GM04503 (cell line): ENCODE measurements at regions not wholly inside any gene's neighbourhood (a gene's known extent, or its start where the extent isn't known, plus 50 kb on each side); places are given as distances from the start of the nearest gene placed in this dataset.
"Not testable (repeated sequence)": the region's sequence is repeated elsewhere in the genome, so short reads cannot be mapped to it uniquely, and the experiment has no call there.

Experiments used
- DNase-seq: peaks from one replicate; pipeline ENCODE4 v3.0.0-alpha.2; 2012; ENCODE audit warnings: low read depth

DNA sequence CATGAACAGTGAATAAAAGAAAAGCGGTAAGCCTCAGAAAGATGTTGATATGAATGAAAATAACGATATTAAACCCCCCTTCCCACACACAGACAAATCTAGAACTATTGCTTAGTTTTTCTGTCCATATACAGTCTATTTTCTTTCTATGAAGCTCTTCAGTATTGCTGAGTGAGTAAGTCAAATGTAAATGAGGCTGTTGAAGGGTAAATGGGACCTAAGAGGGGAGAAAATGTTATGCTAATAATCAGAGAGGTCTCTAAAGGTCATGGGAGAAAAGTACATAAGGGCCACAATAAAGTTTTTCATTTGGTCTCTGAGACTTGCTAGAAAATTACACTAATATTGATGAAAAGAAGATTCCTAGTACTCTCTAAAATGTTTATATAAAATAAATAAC lies 56.2 kb downstream of the PABPC4L start:
- no peak for DNase-seq

- no peak for DNase-seq
Measured at GRCh38 chr4:134144337-134144736, 57.3 kb downstream of the PABPC4L start.

GRCh38 chr4:134141728-134142127 lies 59.9 kb downstream of the PABPC4L start:
- DNase-seq, result no peak

GRCh38 chr4:134139188-134139587 lies 62.4 kb downstream of the PABPC4L start:
- no peak for DNase-seq

- DNase-seq, result no peak
Measured at GRCh38 chr4:134132086-134132783, 69.4 kb downstream of the PABPC4L start.

- no peak for DNase-seq
Measured at GRCh38 chr4:134126955-134127354, 74.6 kb downstream of the PABPC4L start.

DNA sequence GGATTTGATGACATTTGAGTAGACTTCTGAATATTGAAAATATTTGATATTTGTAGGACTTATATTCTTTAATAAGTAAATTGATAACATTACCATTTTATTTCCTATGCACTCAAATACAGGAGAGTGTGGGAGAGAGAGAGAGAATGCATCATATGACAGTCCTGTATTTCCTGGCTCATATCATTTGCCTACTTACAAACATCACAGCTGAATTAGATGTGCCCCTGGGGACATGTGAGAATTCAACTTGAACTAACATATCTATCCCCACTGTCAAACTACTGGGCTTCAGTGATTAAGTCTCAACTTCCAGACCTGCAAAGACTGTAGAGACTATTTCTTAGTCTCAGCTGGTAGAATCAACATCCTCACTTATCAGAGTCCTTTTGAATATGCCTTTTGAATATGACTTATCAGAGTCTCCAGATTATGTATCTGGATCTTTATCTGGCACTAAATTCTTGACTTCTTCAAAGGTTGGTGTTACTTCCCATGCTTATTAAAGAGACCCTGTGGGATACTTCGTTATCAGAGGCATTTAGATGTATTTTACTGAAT lies 75.5 kb downstream of the PABPC4L start:
- DNase-seq, result no peak

DNA sequence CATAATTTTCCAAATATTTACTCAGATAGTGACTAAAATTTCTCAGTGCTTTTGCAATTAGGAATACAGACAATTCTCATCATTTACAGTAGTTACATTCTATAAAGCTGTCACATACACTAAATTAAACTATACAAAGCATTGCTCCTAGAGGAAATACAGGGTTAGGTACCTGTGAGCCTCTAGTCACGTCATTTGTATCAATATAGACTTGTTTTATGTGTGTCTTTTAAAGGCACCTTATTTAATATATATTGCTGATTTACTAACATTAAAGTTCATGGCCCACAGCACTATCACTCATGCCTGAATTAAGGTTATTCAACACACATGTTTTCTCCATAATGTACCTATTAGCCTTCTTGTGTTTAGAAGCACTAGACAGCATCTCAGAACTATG lies 78.7 kb downstream of the PABPC4L start:
- DNase-seq, result no peak

DNA sequence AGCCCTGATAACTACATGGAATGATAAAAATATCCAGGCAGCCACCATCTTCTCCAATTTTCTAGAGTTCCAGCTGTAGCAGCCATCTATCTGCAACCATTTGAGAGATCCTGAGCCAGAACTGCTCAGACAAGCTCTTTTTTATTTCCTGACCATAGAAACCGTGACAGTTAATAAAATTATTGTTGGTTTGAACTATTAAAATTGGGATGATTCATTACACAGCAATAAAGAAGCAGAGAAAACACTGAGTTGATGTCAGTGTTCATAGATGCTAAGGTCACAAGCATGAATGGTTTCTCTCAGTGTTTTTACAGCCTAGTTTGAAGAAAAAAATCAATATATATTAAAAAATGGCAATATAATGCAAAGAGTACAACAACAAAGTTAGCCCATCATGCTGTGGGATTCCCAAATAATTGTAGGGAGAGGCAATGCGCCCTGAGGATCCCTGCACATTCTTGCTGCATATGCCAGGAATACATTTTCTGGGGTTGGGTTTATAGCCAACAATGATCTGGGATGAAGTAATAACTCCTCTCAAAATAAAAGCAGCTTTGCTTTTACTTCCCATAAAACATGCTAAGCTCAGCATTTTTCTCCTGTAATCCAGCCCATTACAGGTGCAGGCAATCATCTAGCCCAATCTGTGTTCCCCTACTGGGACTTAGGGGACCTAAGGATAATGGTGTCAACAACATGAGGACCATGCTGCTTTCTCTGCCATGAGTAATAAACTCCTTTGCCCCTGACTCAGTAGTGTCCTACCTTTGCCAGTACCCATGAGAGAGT lies 84.0 kb downstream of the PABPC4L start:
- no peak for DNase-seq

DNA sequence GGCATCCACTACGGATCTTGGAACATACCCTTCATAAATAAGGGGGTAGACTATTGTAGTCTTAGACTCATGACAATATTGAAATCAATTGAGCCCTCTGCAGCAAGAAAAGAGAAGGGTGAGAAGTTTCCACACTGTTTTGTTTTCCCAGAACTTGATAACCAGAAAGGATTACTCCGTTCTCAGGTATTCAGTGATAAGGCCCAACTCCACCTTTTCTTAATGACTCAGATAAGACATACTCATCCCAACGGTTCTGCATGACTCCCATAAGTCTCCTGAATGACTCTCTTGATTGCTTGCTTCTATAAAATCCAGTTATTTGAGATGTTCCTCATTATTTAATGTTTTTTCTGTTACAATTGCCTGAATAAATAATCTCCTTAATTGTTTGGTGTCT lies 111.7 kb downstream of the PABPC4L start:
- no peak for DNase-seq

DNA sequence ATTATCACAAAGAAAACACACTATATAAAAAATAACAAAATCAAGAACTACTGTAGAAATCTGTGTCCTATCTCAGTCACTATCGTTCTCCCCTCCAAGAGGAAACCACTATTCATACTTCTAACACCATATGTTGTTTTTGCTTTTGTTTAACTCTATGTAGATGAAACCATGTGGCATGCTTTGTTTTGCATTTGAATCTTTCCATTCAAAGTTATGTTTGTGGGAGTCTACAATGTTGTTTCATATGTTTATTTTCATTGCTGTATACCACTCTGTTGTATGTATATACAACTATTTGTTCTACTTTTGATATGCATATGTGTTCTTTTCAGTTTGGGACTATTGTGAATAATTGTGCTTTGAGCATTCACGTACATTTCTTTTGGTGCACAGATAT lies 116.1 kb downstream of the PABPC4L start:
- no peak for DNase-seq

DNA sequence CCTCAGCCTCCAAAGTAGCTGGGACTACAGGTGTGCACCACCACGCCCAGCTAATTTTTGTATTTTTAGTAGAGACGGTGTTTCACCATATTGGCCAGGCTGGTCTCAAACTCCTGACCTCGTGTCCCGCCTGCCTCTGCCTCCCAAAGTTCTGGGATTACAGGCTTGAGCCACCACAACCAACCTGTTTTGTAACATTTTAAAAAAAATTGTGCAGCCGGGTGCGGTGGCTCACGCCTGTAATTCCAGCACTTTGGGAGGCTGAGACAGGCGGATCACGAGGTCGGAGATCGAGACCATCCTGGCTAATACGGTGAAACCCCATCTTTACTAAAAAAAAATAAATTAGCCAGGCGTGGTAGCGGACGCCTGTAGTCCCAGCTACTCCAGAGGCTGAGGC lies 122.5 kb downstream of the PABPC4L start:
- not testable (repeated sequence) for DNase-seq

DNA sequence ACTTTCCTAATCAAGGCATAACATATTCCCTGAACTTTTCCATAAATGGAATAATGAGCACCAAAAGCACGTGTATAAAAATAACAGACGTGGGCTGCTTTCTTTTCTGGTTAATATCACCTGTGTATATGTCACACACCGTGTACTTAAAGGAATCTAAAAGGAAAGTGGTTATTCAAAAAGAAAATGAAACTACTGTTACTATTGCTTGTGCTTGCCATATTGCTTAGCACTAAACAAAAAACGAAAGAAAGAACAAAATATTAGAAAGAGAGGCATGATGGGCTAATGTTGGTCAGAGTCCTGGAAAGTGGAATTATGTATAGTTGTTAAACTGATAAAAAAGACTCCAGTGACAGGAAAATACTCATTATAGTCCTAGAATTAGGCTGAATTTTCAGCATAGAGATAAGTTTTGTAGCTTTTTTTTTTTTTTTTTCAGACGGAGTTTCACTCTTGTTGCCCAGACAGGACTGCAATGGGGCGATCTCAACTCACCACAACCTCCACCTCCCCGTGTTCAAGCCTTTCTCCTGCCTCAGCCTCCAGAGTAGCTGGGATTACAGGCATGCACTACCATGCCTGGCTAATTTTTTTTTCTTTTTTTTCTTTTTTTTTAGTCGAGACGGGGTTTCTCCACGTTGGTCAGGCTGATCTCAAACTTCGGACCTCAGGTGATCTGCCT lies 123.2 kb downstream of the PABPC4L start:
- DNase-seq, result no peak

DNA sequence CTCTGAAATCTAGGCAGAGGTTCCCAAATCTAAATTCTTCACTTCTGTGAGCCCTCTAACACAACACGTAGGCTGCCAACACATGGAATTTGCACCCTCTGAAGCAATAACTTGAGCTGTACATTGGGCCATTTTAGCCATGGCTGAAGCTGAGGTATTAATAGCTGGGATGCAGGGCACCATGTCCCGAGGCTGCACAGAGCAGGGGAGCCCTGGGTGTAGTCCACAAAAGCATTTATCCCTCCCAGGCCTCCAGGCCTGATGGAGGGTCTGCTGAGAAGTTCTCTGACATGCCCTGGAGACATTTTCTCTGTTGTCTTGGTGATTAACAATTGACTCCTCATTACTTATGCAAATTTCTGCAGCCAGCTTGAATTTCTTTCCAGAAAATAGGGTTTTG lies 127.9 kb downstream of the PABPC4L start:
- no peak for DNase-seq

- no peak for DNase-seq
Measured at GRCh38 chr4:134072137-134072536, 129.5 kb downstream of the PABPC4L start.

GRCh38 chr4:134070174-134070573 lies 131.4 kb downstream of the PABPC4L start:
- DNase-seq, result no peak

- no peak for DNase-seq
Measured at GRCh38 chr4:134057356-134057755, 144.2 kb downstream of the PABPC4L start.

- DNase-seq, result not testable (repeated sequence)
Measured at GRCh38 chr4:134046221-134046620, 155.4 kb downstream of the PABPC4L start.

DNA sequence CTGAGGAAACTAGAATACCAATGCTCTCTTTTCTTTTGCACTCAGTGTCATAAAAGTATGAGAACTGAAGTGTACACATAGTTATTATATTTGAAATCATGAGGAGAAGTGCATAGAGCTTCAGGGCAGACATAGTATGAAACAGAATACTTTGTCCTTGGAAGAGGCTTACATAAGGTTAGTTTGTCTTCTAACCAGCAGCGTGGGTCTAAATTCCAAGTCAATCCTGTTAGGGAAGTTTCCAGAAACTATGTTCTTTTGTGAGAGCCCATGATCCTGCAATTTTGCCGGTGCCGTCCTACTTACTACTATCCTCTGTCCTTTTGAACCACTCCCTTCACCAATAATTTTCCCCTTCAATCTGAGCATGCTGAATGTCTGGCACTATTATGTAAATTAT lies 156.2 kb downstream of the PABPC4L start:
- no peak for DNase-seq

DNA sequence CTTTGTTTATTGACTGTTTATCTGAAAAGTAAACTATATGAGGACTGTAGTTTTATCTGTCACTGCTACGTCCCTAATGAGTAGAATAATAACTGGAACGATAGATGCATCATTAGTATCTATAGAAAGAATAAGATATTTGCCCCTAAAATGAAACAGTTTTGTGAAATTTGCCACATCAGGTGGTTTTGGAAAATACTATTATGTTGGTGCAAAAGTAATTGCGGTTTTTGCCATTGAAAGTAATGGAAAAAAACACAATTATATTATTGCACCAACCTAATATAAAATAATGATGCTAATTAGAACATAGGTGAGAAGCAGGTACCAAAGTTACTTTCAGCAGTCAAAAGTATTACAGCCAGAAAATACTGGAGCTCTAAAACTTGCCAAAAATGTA lies 158.3 kb downstream of the PABPC4L start:
- no peak for DNase-seq

- no peak for DNase-seq
Measured at GRCh38 chr4:134028421-134028820, 173.2 kb downstream of the PABPC4L start.

DNA sequence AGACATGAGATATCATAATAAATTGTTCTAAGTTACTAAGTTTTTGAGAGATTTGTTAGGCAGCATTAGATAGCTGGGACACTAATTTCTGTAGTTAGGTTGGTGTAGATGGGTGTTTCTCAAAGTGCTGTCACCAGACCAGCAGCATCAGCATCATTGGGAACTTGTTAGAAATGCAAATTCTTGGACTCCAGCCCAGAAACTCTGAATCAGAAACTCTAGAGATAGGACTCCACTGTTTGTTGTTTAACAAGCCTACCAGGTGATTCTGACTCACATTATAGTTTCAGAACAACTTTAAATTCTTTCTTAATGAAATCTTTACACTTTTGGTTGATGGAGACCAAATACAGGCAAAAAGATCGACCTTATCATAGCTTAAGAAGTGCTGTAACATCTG lies 173.7 kb downstream of the PABPC4L start:
- peak; percentile 61 for DNase-seq

DNA sequence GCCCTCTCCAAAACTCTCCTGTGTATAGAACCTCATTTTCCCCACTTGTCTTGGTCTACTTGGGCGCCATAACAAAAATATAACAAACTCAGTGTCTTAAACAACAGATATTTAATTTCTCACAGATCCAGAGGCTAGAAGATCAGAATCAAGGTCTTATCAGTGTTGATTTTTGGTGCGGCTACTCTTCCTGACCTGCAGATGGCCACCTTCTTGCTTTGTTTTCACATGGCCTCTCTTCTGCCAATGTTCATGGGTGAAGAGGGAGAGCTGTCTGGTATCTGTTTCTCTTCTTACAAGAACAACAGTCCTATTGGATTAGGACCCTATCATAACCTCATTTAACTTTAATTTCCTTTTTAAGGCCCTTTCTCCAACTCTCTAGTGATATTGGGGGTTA lies 177.3 kb downstream of the PABPC4L start:
- no peak for DNase-seq
